C1 segment of cervical spinal cord (tissue), 14 donors: ENCODE measurements at regions not wholly inside any gene's neighbourhood (a gene's known extent, or its start where the extent isn't known, plus 50 kb on each side); places are given as distances from the start of the nearest gene placed in this dataset.
A peak's percentile ranks its signal among the peaks of the same experiment; 100 is the strongest.
"Not testable (repeated sequence)": the region's sequence is repeated elsewhere in the genome, so short reads cannot be mapped to it uniquely, and the experiment has no call there.

Experiments
- DNase-seq, 14 donors: peaks; one replicate each; lab custom pipeline; 2025; lab: John Stamatoyannopoulos, UW

DNA sequence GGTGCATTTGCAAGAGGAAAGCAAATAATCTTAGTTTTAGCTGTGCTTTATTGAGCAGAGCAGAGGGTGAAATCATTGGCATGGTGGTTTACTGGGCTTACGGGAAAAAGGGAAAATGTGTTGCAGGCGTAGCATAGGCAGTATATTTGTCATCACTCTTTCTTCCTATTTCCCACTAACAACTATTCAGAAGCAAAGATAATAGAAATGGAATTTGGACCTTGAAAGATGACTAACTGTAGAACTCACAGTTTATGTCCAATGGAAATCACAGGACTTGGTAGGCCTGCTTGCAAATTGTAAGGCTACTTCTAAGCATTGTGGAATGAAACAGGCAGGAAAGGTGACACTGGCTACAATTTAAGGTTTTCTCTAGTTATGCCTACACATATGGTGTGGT lies 611.9 kb upstream of the MAN1A1 start:
- no peak for DNase-seq

DNA sequence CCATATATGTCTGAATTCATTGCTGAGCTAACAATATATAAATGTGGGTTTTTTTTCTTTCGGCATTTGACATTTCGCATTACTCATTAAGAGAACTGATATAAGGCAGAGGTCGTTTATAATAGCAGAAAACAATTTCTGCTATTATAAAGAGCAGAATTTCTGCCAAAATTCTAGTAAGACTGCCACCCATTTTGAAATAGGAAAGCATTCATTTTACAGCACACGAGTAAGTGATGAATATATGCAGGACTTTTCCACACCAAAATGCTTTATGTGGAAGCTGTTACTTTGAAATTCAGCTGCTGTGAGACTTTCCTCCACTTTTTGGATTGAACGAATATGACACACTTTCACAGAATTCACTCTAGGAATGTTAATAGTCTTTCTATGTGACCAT lies 610.9 kb upstream of the MAN1A1 start:
- DNase-seq: no peak

DNA sequence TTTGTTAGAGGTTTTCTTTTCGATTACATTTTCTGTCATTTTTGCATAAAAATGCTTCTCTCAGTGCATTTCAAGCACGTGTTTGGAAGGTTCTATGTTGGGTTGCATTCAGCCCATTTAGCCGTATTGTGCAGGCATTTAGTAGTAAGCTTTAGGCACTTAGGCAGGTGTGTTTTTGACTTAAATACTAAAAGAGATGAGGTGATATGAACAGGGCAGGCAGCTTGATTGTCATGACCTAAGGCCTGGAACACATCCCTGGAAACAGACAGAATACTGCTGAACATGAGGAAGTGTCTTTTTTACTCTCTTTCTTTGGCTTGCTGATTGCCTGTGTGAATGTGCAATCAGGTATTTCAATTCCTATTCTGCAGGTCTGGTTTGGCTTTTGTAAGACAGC lies 610.5 kb upstream of the MAN1A1 start:
- DNase-seq: peak in 1 of 14 donors; percentile 56

- no peak for DNase-seq
Measured at GRCh38 chr6:119957195-119957594, 607.6 kb upstream of the MAN1A1 start.

DNA sequence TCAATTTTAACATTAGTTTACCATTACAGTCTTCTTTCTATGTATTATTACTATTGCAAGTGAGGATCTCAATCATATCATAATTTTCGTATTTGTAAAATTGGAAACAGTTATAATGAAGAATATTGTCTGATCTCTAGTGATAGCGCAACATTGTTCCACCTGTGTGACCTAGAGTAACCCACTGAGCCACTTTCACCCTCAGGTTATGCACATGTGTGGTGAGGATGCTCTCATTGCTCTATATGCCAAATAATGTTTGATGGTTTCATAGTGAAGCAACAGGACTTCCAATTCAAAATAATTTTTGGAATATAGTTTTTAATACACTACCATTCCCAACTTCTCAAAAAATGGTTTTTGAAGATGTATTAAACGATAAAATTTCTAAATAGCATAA lies 603.1 kb upstream of the MAN1A1 start:
- no peak for DNase-seq

DNA sequence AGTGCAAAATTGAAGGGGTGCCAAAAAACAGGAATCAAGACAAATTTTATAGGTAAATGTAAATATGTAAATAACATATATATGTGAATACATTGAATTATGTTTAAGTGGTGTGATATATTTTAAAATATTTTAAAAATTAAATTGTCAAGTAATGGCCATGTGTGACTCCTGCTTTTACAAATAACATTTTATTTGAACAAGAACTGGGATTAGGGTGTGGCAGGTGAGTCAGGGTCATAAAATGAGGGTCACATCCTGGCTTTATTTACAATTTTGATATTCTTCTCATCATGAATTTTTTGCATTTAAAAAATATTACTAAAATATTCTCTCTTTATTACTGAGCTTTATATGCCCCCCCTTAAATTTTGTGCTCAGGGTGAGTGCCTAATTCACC lies 601.1 kb upstream of the MAN1A1 start:
- no peak for DNase-seq

DNA sequence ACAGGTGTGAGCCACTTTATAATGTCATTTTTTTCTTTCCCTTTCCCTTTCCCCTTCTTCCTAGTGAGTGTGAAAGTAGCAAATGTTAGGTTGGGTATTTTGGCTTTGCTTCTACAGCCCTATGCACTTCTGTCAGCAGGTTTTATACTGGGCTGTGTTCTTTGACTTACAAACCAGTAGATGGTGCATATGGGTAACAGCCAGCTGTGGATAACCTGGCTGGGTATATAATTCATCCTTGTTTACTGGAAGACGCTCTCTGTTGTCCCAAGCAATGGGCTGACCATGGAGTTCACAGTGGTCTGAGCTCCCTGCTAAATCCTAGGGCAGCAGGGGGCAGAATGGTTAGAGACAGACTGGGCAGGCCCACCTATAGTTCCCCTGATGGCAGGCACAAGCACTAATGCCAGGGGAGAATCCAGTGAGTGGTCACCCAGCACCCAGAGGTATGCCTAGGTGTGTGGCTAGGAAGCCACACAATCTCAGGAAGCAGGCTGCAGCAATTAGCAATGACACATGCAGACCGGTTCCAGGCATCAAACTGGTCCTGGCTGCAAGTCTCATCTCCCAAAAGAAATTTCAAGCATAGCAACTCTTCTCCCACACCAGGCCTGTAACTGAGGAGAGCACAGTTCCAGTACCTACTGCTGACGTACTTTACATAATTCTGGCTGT lies 592.7 kb upstream of the MAN1A1 start:
- DNase-seq: no peak

GRCh38 chr6:119938752-119939151 lies 589.2 kb upstream of the MAN1A1 start:
- no peak for DNase-seq

DNA sequence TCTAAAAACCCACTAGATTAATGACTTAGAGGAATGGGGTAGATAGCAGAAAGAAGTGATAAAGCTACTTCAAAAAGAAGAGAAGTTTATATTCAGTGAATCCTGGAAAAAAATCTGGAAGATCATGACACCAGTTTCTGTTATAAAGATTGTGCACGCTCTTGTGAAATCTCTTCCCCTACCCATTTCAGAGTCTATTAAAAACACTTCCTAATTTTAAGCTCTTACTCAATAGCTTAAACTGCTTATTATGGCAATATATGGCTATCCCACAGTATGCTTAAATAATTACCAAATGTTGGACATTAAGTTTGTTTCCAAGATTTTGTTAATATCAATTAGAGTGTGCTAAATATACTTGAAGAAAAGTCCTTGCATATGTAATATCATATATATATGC lies 585.3 kb upstream of the MAN1A1 start:
- no peak for DNase-seq

DNA sequence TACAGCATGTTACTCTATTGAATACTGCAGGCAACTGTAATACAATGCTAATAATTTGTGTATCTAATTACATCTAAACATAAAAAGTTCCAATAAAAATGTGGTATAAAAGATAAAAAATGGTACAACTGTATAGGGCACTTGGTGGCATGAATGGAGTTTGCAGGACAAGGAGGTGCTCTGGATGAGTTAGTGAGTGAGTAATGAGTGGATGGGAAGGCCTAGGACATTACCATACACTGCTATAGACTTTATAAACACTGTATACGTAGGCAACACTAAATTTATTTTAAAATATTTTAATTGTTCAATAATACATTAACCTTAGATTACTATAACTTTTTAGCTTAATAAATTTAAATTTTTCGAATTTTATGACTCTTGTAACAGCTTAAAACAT lies 579.6 kb upstream of the MAN1A1 start:
- DNase-seq: no peak

DNA sequence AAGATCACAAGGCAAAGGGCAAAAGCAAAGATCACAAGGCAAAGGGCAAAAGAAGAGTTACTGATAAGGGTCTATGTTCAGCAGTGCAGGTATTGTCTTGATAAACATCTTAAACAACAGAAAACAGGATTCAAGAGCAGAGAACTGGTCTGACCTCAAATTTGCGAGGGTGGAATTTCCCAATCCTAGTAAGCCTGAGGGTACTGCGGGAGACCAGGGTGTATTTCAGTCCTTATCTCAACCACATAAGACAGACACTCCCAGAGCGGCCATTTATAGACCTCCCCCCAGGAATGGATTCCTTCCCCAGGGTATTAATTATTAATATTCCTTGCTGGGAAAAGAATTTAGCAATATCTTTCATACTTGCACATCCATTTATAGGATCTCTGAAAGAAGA lies 575.3 kb upstream of the MAN1A1 start:
- not testable (repeated sequence) for DNase-seq

GRCh38 chr6:119922814-119923213 lies 573.3 kb upstream of the MAN1A1 start:
- DNase-seq: no peak

DNA sequence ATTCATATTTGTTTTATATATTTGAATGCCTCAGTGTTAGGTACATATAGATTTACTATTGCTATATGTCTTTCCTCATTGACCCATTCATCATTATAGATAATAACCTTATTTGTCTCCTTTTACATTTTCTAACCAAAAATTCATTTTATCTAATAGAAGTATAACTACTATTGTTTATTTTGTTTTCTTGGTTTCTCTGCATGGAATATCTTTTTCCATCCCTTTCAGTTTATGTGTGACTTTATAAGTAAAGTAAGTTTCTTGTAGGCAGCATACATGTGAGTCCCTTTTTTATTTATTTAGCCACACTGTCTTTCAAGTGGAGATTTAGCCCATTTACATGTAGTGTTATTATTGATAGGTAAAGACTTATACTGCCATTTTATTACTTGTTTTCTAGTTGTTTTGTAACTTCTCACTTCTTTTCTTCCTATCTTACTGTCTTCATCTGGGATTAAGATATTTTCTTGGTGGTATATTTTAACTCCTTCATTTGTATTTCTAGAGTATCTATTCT lies 572.0 kb upstream of the MAN1A1 start:
- no peak for DNase-seq

DNA sequence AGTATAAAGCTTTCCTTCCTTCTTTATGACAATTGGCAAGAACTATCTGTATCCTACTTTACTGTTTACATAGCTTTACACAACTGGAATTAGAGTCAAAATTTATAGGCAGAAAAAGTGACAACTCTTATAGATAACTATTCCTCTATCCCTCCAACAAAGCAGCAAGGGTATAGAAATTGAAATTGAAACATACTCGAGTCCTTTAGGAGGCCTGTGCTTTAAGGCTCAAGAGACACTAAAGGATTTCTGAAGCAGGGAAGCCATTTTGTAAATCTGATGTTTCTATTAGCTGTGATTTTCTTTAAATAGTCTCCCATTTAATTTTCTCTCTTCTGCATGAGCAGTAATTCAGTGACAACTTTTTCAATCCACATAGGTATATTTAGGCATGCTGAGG lies 567.6 kb upstream of the MAN1A1 start:
- DNase-seq: no peak

DNA sequence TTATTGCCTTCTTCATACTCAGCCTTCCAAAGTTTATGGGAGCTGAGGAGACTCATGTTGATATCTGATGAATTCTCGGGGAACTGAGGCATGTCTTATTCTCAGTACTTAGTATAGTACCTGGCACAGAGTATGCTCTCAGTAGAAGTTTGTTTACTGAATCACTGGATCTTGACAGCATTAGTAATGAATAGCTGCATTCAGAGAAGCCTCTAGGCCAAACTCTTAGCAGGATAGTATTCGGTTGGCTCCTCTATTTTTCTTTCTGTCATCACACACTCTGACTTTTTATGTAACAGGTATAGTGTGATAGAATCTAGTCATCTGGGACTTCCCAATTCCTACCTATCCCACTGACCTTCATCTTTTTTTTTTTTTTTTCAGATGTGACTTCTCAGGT lies 566.4 kb upstream of the MAN1A1 start:
- DNase-seq: no peak

DNA sequence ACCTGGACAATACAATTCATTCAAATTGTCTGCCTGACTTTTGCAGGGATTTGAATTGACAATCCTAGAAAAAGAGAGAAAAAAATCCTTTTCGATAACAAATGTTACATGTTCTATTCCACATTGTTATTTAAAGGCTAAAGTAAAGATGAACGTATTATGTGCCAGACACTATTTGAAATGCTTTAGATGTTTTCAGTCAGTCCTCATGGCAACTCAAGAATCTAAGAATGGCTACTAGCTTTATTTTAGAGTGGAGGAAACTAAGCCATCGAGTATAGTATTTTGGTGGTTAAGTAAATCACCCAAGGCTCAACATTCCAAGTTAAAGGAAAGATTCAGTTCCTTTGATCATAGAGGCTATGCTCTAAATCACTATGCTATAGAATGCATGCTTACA lies 558.6 kb upstream of the MAN1A1 start:
- DNase-seq: no peak

DNA sequence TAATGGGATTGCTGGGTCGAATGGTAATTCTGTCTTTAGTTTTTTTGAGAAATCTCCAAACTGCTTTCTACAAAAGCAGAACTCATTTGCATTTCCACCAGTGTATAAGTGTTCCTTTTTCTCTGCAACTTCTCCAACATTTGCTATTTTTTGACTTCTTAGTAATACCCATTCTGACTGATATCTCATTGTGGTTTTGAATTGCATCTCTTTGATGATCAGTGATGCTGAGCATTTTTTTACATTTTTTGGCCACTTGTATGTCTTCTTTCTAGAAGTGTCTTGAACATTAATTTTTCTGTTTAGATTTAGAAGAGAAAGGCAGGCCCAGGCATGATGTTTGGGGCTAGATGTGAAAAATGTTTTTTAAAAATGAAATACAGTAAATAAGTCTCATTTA lies 553.1 kb upstream of the MAN1A1 start:
- no peak for DNase-seq

DNA sequence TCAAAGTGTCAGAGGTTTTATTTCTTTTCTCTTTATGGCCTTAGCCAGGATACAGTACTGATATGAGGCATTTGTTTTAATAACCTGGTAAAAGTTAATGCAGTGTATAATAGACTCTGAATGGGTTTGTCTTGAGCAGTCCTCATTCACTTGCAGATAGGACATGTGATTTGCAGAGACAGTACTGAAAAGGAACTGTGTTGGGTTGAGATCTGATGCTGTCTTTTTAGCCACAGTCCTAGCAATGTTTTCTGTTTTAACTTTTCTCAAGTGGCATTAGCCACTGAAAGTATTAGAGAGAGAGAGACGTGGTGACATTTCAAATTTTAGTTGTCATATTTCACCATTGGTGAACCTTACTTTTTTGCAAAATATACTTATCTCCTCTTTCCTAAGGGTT lies 547.2 kb upstream of the MAN1A1 start:
- no peak for DNase-seq

DNA sequence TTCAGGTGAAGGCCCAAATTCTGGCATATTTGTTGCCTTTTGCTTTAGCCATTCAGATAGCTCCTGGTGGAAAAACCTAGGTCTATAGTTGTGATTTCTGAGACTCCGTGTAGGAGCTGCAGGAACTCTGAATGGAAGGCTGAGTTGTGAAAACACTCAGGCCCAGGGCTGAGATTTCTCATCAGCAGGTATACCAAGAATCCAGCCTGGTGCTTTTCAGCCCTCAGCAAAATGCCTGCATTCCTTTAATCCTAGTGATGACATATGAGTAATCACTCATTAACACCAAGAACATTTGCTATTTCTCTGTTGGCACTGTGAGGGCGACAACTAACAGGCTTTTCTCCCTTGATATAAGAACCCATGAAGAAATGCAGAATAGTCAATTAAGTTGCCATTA lies 546.1 kb upstream of the MAN1A1 start:
- no peak for DNase-seq

DNA sequence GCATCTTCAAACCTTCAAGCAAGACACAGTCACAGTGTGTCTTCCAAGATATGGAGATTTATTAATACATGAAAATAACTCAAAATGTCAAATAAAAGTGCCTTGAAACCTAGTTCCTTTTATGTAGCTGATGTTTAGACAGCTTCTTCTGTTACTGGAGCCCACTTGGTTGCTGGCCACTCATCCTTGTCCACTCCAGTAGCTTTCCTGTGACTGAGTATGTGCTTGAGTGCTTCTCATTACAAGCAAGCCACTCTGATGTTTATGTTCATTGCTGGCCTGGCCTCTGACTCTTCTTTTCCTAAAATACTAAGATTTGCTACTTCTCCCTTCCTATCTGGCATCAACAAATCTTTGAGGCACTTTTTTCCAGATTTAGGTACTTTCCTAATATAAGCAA lies 545.2 kb upstream of the MAN1A1 start:
- no peak for DNase-seq

- no peak for DNase-seq
Measured at GRCh38 chr6:119891644-119892043, 542.1 kb upstream of the MAN1A1 start.

DNA sequence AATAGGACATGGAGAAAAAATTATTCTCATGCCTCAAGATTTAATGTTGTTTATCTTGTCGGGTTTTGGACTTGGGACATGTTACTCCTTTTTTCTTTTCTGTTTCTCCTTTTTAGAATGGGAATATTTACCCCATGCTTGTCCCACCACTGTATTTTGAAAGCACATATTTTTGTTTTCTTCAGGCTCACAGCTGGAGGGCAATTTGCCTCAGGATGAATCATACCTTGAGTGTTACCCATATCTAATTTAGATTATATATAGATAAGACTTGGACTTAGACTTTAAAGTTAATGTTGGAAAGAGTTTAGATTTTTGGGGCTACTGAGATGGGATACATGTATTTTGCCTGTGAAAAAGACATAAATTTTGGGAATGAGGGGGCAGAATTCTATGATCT lies 541.6 kb upstream of the MAN1A1 start:
- DNase-seq: no peak

DNA sequence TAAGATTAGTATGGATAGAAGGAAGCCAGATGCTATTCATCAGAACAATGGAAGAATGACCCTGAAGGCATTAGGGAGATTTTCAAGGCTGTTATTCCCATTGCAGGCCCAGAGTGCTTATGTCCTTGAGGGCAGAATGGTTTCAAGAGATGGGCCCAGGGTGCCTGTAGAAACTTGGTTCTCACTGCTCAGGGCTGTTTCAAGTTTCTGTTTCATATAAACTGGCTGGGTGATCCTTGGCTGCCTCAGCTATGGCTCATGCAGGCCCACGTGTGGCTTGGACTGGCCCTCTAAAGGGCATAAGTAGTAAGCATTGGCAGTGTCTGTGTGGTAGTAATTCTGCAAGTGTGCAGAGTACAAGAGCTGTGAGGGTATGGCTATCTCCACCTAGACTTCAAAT lies 540.9 kb upstream of the MAN1A1 start:
- DNase-seq: no peak

- DNase-seq: peak in 1 of 14 donors; percentile 84
Measured at GRCh38 chr6:119887666-119888065, 538.1 kb upstream of the MAN1A1 start.
